HFFc6 (cell line): ENCODE measurements at regions not wholly inside any gene's neighbourhood (a gene's known extent, or its start where the extent isn't known, plus 50 kb on each side); places are given as distances from the start of the nearest gene placed in this dataset.

Experiments
- DNase-seq: peaks from one replicate; pipeline ENCODE4 v3.0.0-alpha.2; 2018
- H3K27ac Mint-ChIP-seq: 2 replicates; pipeline ENCODE4 v1.8.0; 2020; ENCODE audit warnings: mild to moderate bottlenecking, mixed read lengths
- H3K27me3 Mint-ChIP-seq: 2 replicates; pipeline ENCODE4 v1.8.0; 2021; ENCODE audit warnings: mild to moderate bottlenecking, moderate library complexity, mixed read lengths; ENCODE audit not compliant: insufficient read depth
- H3K36me3 Mint-ChIP-seq: 2 replicates; pipeline ENCODE4 v1.8.0; 2021; ENCODE audit warnings: low read depth, mixed read lengths
- H3K4me1 Mint-ChIP-seq: 2 replicates; pipeline ENCODE4 v1.8.0; 2020; ENCODE audit warnings: low read depth, mixed read lengths
- H3K4me3 Mint-ChIP-seq: 2 replicates; pipeline ENCODE4 v1.8.0; 2020; ENCODE audit warnings: mild to moderate bottlenecking, moderate library complexity, mixed read lengths
- H3K9me3 Mint-ChIP-seq: 2 replicates; pipeline ENCODE4 v1.8.0; 2020; ENCODE audit warnings: mild to moderate bottlenecking, mixed read lengths
- CTCF ChIP-seq: fragments of 200-600 bp; sonication (generic); IDR thresholded peaks from 2 replicates; pipeline ENCODE4 v1.5.0; 2021; ENCODE audit warnings: antibody characterized with exemption, mild to moderate bottlenecking

GRCh38 chr13:22765547-22765946, 415.2 kb upstream of the SGCG start:
- H3K4me1 Mint-ChIP-seq: no peaks in the 10 kb centered on the region
- H3K27ac Mint-ChIP-seq: no peak overlapping the region
- no peak for DNase-seq
- H3K9me3 Mint-ChIP-seq: peaks cover 9% of the 10 kb centered on the region; the same call in 1 of the 2 replicates
- no peaks in the 10 kb centered on the region for H3K36me3 Mint-ChIP-seq
- no peak for TF ChIP-seq CTCF
- H3K4me3 Mint-ChIP-seq: no peak overlapping the region
- no peaks in the 10 kb centered on the region for H3K27me3 Mint-ChIP-seq

GRCh38 chr13:22770891-22771290, 409.9 kb upstream of the SGCG start:
- DNase-seq: no peak
- Mint-ChIP-seq H3K27me3 (peaks cover under 1% of the 10 kb centered on the region; the same call in 1 of the 2 replicates), H3K4me1 (no peaks in the 10 kb centered on the region), H3K4me3 (no peak overlapping the region), H3K27ac (no peak overlapping the region), H3K36me3 (no peaks in the 10 kb centered on the region), H3K9me3 (peaks cover 24% of the 10 kb centered on the region; the same call in 1 of the 2 replicates)
- no peak for TF ChIP-seq CTCF

- TF ChIP-seq CTCF: no peak
- DNase-seq: no peak
- Mint-ChIP-seq H3K4me1 (no peaks in the 10 kb centered on the region), H3K4me3 (no peak overlapping the region), H3K9me3 (peaks cover 25% of the 10 kb centered on the region; the same call in 1 of the 2 replicates), H3K36me3 (no peaks in the 10 kb centered on the region), H3K27me3 (peaks cover 3% of the 10 kb centered on the region), H3K27ac (no peak overlapping the region)
Observed at GRCh38 chr13:22773465-22773864, 407.3 kb upstream of the SGCG start.

- no peak for TF ChIP-seq CTCF
Observed at GRCh38 chr13:22776394-22777186, 404.2 kb upstream of the SGCG start.

GRCh38 chr13:22777207-22777606, 403.6 kb upstream of the SGCG start:
- no peaks in the 10 kb centered on the region for H3K36me3 Mint-ChIP-seq
- peaks cover 3% of the 10 kb centered on the region for H3K27me3 Mint-ChIP-seq
- DNase-seq: no peak
- H3K9me3 Mint-ChIP-seq: peaks cover 22% of the 10 kb centered on the region; the same call in 1 of the 2 replicates
- TF ChIP-seq CTCF: no peak
- no peak overlapping the region for H3K4me3 Mint-ChIP-seq
- H3K4me1 Mint-ChIP-seq: no peaks in the 10 kb centered on the region
- no peak overlapping the region for H3K27ac Mint-ChIP-seq

More at GRCh38 chr13:22776394-22777186, 404.2 kb upstream of the SGCG start:
- Mint-ChIP-seq H3K4me3 (no peak overlapping the region), H3K27me3 (peaks cover 3% of the 10 kb centered on the region), H3K9me3 (peaks cover 22% of the 10 kb centered on the region; the same call in 1 of the 2 replicates), H3K36me3 (no peaks in the 10 kb centered on the region), H3K27ac (no peak overlapping the region), H3K4me1 (no peaks in the 10 kb centered on the region)
- DNase-seq: no peak
